SK-N-MC (cell line): ENCODE measurements at regions not wholly inside any gene's neighbourhood (a gene's known extent, or its start where the extent isn't known, plus 50 kb on each side); places are given as distances from the start of the nearest gene placed in this dataset.

Experiments
- DNase-seq: peaks from one replicate; pipeline ENCODE4 v3.0.0-alpha.2; 2011; ENCODE audit warnings: low read depth, low spot score
- H3K27ac ChIP-seq: fragments of 200-600 bp; sonication (generic); 2 replicates; pipeline ENCODE4 v1.5.1; 2016; ENCODE audit warnings: mixed run types
- H3K36me3 ChIP-seq: fragments of 200-600 bp; sonication (generic); 2 replicates; pipeline ENCODE4 v1.6.1; 2017; ENCODE audit warnings: antibody characterized with exemption, low read length, mixed read lengths; ENCODE audit not compliant: insufficient read depth
- H3K4me3 ChIP-seq: fragments of 200-600 bp; sonication (generic); 2 replicates; pipeline ENCODE4 v1.5.1; 2016
- H3K9ac ChIP-seq: fragments of 200-600 bp; sonication (generic); 2 replicates; pipeline ENCODE4 v1.8.0; 2017; ENCODE audit warnings: mixed run types, mixed read lengths; ENCODE audit not compliant: insufficient read length
- H3K9me3 ChIP-seq: fragments of 200-600 bp; sonication (generic); 2 replicates; pipeline ENCODE4 v1.6.1; 2017; ENCODE audit warnings: low read depth, mild to moderate bottlenecking, antibody characterized with exemption, low read length, moderate library complexity, mixed read lengths
- EZH2 ChIP-seq: fragments of 200-600 bp; sonication (generic); IDR thresholded peaks from one replicate; pipeline ENCODE4 v1.6.1; 2017; ENCODE audit warnings: antibody characterized with exemption
- FOXP2 ChIP-seq: optimal IDR thresholded peaks from 2 replicates; pipeline ENCODE3; 2011; ENCODE audit warnings: mild to moderate bottlenecking, moderate library complexity; ENCODE audit not compliant: insufficient read depth; ENCODE audit errors: extremely low read length, control extremely low read depth
- POLR2AphosphoS5 ChIP-seq: IDR thresholded peaks from 2 replicates; pipeline ENCODE4 v1.6.1; 2012; ENCODE audit warnings: mild to moderate bottlenecking, low read depth, low read length, borderline replicate concordance

GRCh38 chr13:99045396-99045795 lies 67.5 kb upstream of the DOCK9 start:
- no peak for TF ChIP-seq FOXP2
- no peak for TF ChIP-seq EZH2
- no peak for TF ChIP-seq POLR2AphosphoS5
- no peak overlapping the region for H3K27ac ChIP-seq
- no peak overlapping the region for H3K4me3 ChIP-seq
- no peak overlapping the region for H3K9ac ChIP-seq
- H3K9me3 ChIP-seq = no peaks in the 10 kb centered on the region
- DNase-seq = no peak
- H3K36me3 ChIP-seq = no peaks in the 10 kb centered on the region

- DNase-seq = no peak
- TF ChIP-seq EZH2 = no peak
- no peak for TF ChIP-seq POLR2AphosphoS5
- no peak for TF ChIP-seq FOXP2
- Histone ChIP-seq H3K9me3 (no peaks in the 10 kb centered on the region), H3K27ac (no peak overlapping the region), H3K4me3 (no peak overlapping the region), H3K9ac (no peak overlapping the region), H3K36me3 (no peaks in the 10 kb centered on the region)
These were observed 69.0 kb upstream of the DOCK9 start for GRCh38 chr13:99046851-99047250.

DNA sequence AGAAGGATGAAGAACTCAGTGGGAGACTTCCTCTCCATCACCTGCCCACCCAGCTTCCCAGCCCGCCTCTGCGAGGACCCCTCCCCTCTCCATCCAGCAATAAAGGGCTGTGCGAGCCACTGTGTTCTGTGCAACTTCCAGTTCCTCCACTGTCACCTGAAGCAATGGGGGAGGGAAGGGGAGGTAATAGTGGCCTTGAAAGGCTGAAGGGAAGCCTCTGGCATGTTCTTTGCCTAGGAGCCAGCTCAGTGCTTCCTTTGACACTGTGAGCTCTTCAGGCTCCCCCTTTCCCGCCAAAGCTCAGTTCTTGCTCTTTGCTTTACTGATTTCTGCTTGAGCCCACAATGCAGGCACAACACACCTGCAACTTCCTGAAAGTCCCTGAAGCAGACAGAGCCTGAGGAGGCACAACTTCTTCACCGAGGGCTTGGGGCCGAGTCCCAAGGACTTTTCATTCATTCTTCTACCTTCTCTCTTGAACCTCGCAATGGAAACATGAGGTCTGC lies 73.2 kb upstream of the DOCK9 start:
- Histone ChIP-seq H3K27ac (no peak overlapping the region), H3K9ac (no peak overlapping the region), H3K36me3 (no peaks in the 10 kb centered on the region), H3K9me3 (no peaks in the 10 kb centered on the region), H3K4me3 (no peak overlapping the region)
- DNase-seq = no peak
- TF ChIP-seq EZH2 = no peak
- TF ChIP-seq FOXP2 = no peak
- no peak for TF ChIP-seq POLR2AphosphoS5

DNA sequence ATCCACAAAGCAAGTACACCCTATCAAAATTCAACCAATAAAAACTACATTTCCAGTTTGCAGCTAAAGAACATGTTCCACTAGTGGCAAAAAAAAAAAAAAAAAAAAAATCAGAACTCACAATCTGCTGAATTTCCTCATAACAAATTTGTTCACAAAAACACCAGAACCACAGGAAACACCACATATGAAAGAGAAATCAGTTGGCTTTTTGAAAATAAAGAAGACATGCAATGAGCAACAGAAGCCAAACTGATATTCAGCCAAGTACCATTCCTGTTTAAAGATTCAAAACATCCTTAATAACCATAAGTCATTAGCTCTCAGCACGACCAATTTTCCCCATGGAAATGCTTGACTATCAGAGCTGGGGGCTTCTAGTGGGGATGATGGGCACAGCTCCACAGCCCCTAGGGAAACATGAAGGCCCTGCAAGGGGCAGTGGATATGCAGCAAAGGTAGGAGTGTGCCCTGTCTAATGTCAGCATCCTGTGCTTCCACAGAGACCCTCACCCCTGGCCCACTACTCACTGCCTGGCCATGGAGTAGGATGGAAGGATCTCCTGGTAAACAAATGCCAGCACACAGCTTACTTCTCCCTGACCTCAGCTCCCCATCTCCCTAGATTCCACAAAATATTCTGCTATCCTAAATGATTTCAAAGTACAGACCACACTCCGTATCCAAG lies 74.0 kb upstream of the DOCK9 start:
- H3K9me3 ChIP-seq = no peaks in the 10 kb centered on the region
- no peaks in the 10 kb centered on the region for H3K36me3 ChIP-seq
- no peak for DNase-seq
- no peak overlapping the region for H3K4me3 ChIP-seq
- no peak overlapping the region for H3K27ac ChIP-seq
- TF ChIP-seq EZH2 (no peak), POLR2AphosphoS5 (no peak), FOXP2 (no peak)
- H3K9ac ChIP-seq = no peak overlapping the region

- Histone ChIP-seq H3K36me3 (no peaks in the 10 kb centered on the region), H3K4me3 (no peak overlapping the region), H3K27ac (no peak overlapping the region), H3K9me3 (no peaks in the 10 kb centered on the region), H3K9ac (no peak overlapping the region)
- TF ChIP-seq POLR2AphosphoS5 (no peak), FOXP2 (no peak), EZH2 (no peak)
- no peak for DNase-seq
These were observed 75.9 kb upstream of the DOCK9 start for GRCh38 chr13:99053636-99054233.

DNA sequence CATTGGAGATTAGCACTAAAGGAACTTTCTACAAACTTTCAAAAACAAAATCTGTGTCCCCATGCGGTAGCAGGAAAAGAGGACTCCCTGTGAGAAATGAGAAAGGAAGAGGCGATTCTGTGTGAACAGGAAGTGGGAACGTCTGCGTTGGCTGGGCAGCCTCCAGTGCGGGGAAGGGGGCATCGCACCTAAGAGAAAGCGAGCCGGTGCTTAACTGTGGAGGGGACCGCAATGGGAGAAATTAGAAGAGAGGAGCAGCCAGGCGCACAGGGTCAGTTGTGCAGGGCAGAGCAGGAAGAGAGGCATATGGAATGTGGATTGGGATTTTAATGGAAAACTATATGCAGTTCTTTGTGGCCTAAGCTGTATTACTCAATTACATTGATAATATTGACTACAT lies 77.4 kb upstream of the DOCK9 start:
- no peak overlapping the region for H3K27ac ChIP-seq
- H3K9ac ChIP-seq = no peak overlapping the region
- no peak for DNase-seq
- TF ChIP-seq EZH2 (no peak), FOXP2 (no peak), POLR2AphosphoS5 (no peak)
- H3K36me3 ChIP-seq = no peaks in the 10 kb centered on the region
- H3K4me3 ChIP-seq = no peak overlapping the region
- no peaks in the 10 kb centered on the region for H3K9me3 ChIP-seq

- Histone ChIP-seq H3K27ac (no peak overlapping the region), H3K4me3 (no peak overlapping the region), H3K9me3 (no peaks in the 10 kb centered on the region), H3K9ac (no peak overlapping the region), H3K36me3 (no peaks in the 10 kb centered on the region)
- TF ChIP-seq POLR2AphosphoS5 (no peak), FOXP2 (no peak)
- DNase-seq = no peak
These were observed 77.9 kb upstream of the DOCK9 start for GRCh38 chr13:99055735-99056134.

DNA sequence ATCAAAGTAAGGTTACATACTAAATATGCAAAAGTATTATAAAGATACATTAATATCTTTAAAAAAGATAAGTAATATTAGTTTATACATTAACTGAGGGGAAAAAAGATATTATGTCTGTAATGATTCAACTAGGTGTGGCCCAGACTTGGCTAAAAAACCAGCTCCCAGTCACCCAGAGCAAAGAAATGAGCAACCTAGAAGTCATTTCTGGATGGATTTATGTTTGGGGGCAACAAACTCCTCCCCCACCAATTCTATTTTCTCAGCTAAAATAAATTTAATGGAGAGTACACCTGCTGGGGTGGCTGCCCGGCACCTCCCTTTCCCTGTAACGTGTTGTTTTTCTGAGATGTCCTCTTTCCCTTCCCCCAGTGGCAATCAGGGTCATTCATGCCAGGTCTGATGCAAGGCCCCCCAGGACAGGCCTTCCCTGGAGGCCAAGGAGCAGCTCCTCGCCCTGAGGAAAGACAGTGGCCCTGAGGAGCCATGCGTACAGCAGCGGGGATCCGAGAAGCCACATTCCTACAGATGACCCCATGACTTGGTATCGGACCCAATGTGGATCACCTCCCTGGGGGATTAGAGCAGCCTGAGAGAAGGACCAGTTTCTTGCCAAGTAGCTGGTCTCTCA lies 78.6 kb upstream of the DOCK9 start:
- H3K4me3 ChIP-seq = no peak overlapping the region
- TF ChIP-seq EZH2 (no peak), FOXP2 (no peak), POLR2AphosphoS5 (no peak)
- no peaks in the 10 kb centered on the region for H3K9me3 ChIP-seq
- no peak overlapping the region for H3K27ac ChIP-seq
- no peak for DNase-seq
- no peak overlapping the region for H3K9ac ChIP-seq
- H3K36me3 ChIP-seq = no peaks in the 10 kb centered on the region
